SH-SY5Y (cell line): ENCODE measurements at regions not wholly inside any gene's neighbourhood (a gene's known extent, or its start where the extent isn't known, plus 50 kb on each side); places are given as distances from the start of the nearest gene placed in this dataset.

Experiments used
- GATA2 ChIP-seq: IDR thresholded peaks from 2 replicates; pipeline ENCODE4 v1.6.1; 2011; ENCODE audit warnings: mild to moderate bottlenecking, low read depth, low read length
- GATA3 ChIP-seq: IDR thresholded peaks from 2 replicates; pipeline ENCODE4 v1.6.1; 2011; ENCODE audit warnings: low read depth, mild to moderate bottlenecking, low read length, moderate library complexity

DNA sequence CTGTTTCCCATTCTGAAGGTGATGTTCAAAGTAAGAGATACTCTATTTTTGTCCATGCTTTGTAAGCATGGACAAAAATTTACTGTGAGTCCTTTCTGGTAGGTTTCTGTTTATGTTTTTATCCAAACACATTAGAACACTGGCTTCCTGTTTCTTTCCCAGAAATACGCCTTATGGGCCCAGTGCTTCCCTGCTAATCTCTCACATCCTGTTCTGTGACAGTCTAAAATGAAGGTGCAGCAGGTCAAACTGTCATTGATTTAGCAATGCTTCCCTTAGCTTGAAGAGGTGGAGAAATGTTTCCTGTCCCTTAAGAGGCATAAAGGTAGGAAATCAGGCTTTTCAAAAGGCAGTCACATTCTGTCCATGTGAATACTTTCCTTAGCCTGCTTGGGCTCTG is 305.6 kb downstream of the RPS29 start:
- TF ChIP-seq GATA2 (no peak), GATA3 (no peak)

- TF ChIP-seq GATA2, result no peak
- TF ChIP-seq GATA3, result no peak
Measured at GRCh38 chr14:49250517-49250916, 335.7 kb downstream of the RPS29 start.

- no peak for TF ChIP-seq GATA2
- no peak for TF ChIP-seq GATA3
Measured at GRCh38 chr14:49250109-49250508, 336.1 kb downstream of the RPS29 start.

GRCh38 chr14:49249022-49249421 is 337.2 kb downstream of the RPS29 start:
- TF ChIP-seq GATA2 (no peak), GATA3 (no peak)

- TF ChIP-seq GATA3, result no peak
- no peak for TF ChIP-seq GATA2
Measured at GRCh38 chr14:49240383-49240782, 345.8 kb downstream of the RPS29 start.

DNA sequence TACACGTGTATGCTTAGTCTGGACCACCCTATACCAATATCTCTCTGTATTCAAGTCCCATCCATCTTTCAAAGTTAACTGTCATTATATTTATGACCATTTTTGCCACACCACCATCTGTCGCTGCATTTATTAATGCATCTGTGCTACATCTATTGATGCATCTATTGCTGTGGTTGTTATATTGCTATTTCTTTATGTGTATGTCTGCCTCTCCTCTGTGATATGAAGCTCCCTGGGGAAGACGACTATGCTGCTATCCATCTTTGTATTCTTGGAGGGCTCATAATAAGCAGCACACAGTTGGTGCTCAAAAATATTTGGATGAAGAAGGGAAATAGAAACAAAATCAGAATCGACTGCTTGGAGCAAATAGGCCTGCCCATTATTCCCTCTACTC is 357.6 kb downstream of the RPS29 start:
- TF ChIP-seq GATA2 (no peak), GATA3 (no peak)

DNA sequence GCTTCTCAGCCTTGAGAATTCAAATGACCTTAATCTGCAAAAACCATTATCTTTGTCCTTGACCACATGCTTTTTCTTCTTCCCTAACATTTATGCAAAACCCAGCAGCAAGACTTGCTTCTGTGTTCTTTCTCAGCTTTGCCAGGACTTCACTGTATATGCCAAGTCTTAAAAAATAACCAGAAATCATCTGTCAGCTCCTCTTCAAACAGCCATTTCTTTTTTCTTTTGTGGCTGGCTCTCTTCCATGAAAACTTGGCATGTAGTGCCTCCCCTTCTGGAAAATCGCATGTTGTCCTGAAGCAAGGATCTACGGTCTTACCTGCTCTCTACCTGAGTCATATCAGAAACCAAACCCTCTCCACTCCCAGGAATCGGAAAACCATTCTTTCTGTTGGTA is 364.9 kb downstream of the RPS29 start:
- TF ChIP-seq GATA2, result no peak

GRCh38 chr14:49220492-49220891 is 365.7 kb downstream of the RPS29 start:
- TF ChIP-seq GATA2 (no peak), GATA3 (no peak)

- TF ChIP-seq GATA2, result no peak
- TF ChIP-seq GATA3, result no peak
Measured at GRCh38 chr14:49218436-49219092, 367.6 kb downstream of the RPS29 start.

- no peak for TF ChIP-seq GATA2
- TF ChIP-seq GATA3, result no peak
Measured at GRCh38 chr14:49212721-49213120, 373.5 kb downstream of the RPS29 start.

DNA sequence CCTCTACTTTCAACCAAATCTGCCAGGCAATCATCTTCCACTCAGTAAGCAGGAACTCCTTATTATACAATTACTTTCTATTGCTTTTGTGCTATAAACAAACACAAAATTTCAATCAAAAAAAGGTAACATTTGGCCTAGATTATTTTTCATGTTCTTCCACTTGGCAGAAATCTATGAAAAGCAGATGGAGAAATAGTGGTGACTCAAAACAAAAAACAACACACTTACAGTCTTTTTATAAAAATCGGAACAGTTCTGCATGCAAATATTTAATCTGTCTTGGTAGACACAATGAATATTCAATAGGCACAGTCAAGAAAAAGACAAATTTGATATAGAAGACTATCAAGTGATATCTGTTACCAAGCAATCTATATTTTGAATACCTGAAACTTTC is 376.8 kb downstream of the RPS29 start:
- no peak for TF ChIP-seq GATA3
- no peak for TF ChIP-seq GATA2

DNA sequence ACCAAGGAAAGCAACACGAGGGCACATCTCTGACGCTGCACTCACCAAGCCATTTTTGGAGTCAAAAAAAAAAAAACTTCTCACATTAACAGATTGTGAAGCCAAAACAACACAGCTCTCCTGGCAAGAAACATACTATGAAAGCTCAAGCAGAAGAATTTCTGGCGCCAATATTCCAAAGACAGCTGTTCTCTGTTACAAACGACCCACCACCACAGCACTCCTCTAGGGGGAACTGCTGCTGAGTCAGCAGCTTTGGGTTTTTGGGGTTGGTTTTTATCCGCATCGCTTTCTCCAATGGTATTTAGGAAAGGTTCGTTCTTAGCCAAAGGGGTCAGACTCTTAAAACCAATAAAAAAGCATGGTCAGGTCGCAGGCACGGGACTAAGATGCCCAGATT is 379.4 kb downstream of the RPS29 start:
- TF ChIP-seq GATA2 (no peak), GATA3 (no peak)

DNA sequence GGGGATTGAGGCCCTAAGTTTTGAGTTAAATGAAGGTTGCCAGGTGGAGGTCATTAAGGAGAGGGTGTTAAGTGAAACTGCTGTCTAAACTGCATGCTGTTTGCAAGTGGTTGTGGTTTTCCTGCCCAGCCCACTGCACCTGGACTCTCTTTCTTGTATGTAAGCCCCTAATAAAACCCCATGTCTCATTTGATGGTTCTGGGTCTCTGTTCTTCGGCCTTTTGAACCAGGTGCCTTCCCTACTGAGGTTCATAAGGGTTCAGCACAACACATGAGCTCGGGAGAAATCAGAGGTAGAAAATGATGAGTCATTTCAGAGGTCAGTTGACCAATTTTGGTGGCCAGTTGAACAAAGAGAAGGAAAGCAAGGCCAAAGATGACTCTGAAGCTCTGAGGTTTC is 382.5 kb downstream of the RPS29 start:
- TF ChIP-seq GATA2 (no peak), GATA3 (no peak)

DNA sequence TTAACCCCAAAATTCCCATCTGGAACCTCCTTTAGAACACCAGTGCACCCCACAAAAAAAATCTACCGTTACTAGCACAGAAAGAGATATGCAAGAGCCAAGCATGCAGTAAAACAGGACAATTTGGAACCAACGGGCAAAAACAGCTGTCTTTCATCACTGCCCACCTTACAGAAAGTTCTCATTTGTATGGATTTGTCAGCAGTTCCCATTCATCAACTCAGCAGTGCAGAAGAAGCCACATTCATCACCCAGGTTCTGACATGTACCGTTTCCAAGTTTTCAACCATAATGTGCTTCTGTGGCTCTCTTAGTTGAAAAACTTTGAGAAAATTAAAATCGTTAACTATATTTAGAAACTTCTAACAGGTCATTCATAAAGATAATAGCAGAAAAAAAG is 387.0 kb downstream of the RPS29 start:
- TF ChIP-seq GATA3 (no peak), GATA2 (no peak)

- TF ChIP-seq GATA2, result no peak
Measured at GRCh38 chr14:49196327-49196726, 389.9 kb downstream of the RPS29 start.

DNA sequence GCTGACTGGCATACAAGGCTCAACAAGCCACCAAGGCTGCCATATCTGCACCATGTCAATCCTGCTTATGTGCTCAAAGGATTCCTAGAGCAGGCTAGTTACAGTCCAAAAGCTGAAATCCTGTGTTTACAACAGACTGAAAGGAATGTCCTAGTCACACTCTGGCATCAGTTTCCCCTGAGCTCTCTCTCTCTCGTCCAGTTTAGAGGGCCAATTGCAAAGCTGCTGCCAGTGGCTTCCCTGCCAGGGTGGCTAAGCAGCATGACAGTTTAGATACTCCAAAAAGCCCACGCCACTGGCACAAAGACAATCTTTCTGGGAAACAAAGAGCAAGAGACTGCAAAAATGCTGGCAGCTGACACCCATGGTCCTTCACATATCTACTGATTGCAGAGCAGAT is 392.1 kb downstream of the RPS29 start:
- no peak for TF ChIP-seq GATA3
- TF ChIP-seq GATA2, result no peak

DNA sequence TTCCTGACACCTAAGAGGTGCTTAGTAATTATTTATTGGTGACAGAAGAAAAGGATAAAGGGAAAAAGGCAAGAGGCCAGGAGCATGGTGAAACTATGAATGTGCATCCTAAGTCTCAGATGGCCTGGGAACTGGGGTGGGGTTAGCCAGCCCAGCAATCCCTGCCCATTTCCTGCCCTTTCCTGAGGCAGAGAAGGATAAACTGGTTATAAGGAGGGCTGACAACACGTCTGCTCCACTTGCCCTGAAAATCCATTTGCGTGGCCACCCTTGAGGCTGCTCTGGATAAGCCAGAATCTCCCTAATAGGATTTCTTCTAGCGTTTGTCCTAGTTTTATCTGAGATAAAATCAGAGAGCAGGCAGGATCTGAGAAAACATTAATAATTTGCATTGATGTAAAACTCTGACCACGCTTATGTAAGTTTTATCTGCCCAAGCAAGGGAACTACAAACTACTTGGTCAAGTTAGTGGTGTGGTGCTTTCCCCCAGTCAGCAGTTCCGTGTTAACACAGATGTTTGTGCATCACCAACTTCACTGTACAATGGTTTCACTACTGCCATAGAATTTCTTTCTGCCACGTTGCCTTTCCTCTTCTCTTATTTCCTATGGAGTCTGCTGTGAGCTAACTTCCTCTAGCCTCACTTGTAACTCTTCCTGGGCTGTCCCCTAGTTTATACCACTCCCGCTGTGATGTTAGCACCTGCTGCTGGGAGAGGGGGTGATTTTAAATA is 392.7 kb downstream of the RPS29 start:
- TF ChIP-seq GATA2 (no peak), GATA3 (no peak)

DNA sequence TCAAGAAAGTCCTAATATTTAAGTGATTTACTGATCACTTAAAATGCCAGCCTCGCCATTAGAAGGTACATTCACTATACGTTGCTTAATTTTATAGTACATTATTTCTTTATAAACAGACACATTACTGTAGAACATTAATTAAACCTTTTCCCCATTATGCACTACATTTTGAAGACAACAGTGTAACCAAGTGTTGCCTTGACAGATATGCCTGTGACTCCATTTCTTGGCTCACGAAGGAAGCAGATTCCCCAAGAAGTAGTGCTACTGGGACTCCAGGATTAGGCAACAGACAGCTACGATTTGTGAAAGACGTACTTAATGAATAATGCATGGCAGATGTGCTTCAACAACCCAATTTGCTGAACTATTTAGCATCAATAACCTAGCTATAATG is 394.8 kb downstream of the RPS29 start:
- no peak for TF ChIP-seq GATA2
- no peak for TF ChIP-seq GATA3
